ENCODE measurements at regions not wholly inside any gene's neighbourhood (a gene's known extent, or its start where the extent isn't known, plus 50 kb on each side); places are given as distances from the start of the nearest gene placed in this dataset.

GRCh38 chr10:112005044-112005443 lies 178.5 kb downstream of the GPAM start:
- Histone ChIP-seq H3K4me1 (no peaks in the 10 kb centered on the region), H3K4me3 (no peak overlapping the region), H3K27ac (no peak overlapping the region), H3K27me3 (no peaks in the 10 kb centered on the region), H3K36me3 (no peaks in the 10 kb centered on the region), H3K9me3 (no peaks in the 10 kb centered on the region)
- no peak for TF ChIP-seq POLR2A (IDR thresholded peaks at IDR 0.05)
- intact Hi-C loops (cut with DNase I; ENCODE audit: low total_unique reads), result no loop called here
- no peak for DNase-seq

DNA sequence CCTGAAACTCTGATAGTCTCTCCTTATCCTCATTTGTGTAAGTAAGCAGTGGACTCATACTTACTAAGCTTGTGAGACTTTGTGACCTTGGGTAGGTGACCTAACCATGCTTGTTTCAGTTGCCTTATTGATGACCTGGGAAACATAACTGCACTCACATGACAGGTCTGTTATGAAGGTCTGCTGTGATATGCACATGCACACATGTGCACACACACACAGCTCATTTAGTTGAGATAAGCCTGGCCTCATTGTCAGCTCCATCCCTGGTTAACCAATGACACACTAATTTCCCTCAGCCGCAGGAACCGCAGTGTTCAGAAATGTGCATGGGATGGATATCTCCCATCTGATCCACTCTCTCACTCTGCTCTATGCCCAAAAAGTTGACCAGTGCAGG lies 177.2 kb downstream of the GPAM start:
- Histone ChIP-seq H3K4me1 (no peaks in the 10 kb centered on the region), H3K27ac (no peak overlapping the region), H3K9me3 (no peaks in the 10 kb centered on the region), H3K36me3 (no peaks in the 10 kb centered on the region), H3K4me3 (no peak overlapping the region), H3K27me3 (no peaks in the 10 kb centered on the region)
- TF ChIP-seq POLR2A (IDR thresholded peaks at IDR 0.05), result no peak
- TF ChIP-seq CTCF (IDR thresholded peaks at IDR 0.05), result no peak
- intact Hi-C loops (cut with DNase I; ENCODE audit: low total_unique reads), result no loop called here
- no peak for DNase-seq

DNA sequence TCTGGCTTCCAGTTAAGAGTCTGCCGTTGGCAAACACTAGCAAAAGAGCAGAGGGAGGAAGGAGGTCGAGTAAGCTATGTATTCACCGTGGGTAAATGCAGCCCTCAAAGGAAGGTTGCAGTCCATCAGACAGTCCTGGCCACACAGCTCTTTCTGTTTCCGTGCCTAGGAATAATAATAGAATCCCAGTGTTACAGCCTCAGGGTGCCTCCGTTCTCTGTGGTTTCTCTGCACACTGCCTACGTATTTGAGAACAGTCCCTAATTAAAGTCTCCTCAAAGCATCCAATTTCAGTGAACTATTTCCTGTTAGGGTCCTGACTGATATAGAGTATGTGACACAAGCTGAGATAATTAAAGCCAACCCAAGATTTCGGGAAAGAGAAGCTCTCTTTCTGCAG lies 176.7 kb downstream of the GPAM start:
- no peak for DNase-seq
- H3K27ac ChIP-seq, result no peak overlapping the region
- no peak overlapping the region for H3K4me3 ChIP-seq
- no peaks in the 10 kb centered on the region for H3K36me3 ChIP-seq
- TF ChIP-seq POLR2A (IDR thresholded peaks at IDR 0.05), result no peak
- no peaks in the 10 kb centered on the region for H3K4me1 ChIP-seq
- intact Hi-C loops (cut with DNase I; ENCODE audit: low total_unique reads), result no loop called here
- H3K27me3 ChIP-seq, result no peaks in the 10 kb centered on the region
- H3K9me3 ChIP-seq, result no peaks in the 10 kb centered on the region

- no peak for DNase-seq
- H3K36me3 ChIP-seq, result no peaks in the 10 kb centered on the region
- H3K27me3 ChIP-seq, result no peaks in the 10 kb centered on the region
- no peak for TF ChIP-seq POLR2A (IDR thresholded peaks at IDR 0.05)
- TF ChIP-seq CTCF (IDR thresholded peaks at IDR 0.05), result no peak
- intact Hi-C loops (cut with DNase I; ENCODE audit: low total_unique reads), result no loop called here
- no peak overlapping the region for H3K27ac ChIP-seq
- H3K9me3 ChIP-seq, result no peaks in the 10 kb centered on the region
- no peaks in the 10 kb centered on the region for H3K4me1 ChIP-seq
- H3K4me3 ChIP-seq, result no peak overlapping the region
Measured at GRCh38 chr10:112022196-112022595, 161.4 kb downstream of the GPAM start.

DNA sequence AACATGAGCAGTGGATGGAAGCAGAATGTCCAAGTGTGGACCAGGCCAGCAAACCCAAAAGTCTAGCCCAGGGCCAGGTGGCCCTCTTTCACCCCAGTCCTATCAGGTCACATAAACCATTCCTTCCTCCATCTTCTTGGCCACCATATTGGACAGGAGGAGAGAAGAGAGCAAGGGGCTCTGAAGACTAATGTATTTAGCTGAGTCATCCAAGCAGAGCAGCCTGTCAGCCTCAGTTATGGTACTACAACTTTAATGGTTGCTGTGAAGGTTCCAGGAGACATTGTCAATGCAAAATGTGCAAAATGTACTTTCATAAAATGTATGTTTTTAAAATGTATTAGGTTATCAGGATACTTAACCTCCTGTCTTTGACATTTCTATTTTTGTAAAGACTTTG lies 159.5 kb downstream of the GPAM start:
- TF ChIP-seq CTCF (IDR thresholded peaks at IDR 0.05) (no peak), POLR2A (IDR thresholded peaks at IDR 0.05) (no peak)
- H3K9me3 ChIP-seq, result no peaks in the 10 kb centered on the region
- DNase-seq, result no peak
- H3K4me3 ChIP-seq, result no peak overlapping the region
- no peaks in the 10 kb centered on the region for H3K4me1 ChIP-seq
- no peaks in the 10 kb centered on the region for H3K27me3 ChIP-seq
- no peak overlapping the region for H3K27ac ChIP-seq
- no peaks in the 10 kb centered on the region for H3K36me3 ChIP-seq
- intact Hi-C loops (cut with DNase I; ENCODE audit: low total_unique reads), result no loop called here

DNA sequence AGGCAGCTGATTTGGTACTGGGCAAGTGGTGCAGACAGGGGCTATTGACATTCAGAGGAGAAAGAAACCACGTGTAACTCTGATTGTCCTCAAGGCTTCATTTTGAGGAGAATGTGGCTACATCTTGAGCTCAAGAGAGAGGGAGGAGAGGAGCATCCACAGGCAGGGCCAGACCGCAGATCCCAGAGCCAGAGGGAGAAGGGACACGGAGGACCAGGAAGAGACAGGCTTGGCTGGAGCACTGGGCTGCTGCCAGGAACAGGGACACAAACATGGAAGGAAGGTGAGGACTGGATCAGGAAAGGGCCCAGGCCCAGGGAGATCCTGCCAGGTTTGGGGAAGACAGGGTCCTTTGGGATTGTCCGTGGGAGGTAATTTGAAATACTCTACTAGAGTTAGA lies 158.3 kb downstream of the GPAM start:
- TF ChIP-seq CTCF (IDR thresholded peaks at IDR 0.05), result no peak
- no peak for TF ChIP-seq POLR2A (IDR thresholded peaks at IDR 0.05)
- DNase-seq, result no peak
- Histone ChIP-seq H3K27ac (no peak overlapping the region), H3K9me3 (no peaks in the 10 kb centered on the region), H3K4me3 (no peak overlapping the region), H3K27me3 (no peaks in the 10 kb centered on the region), H3K4me1 (no peaks in the 10 kb centered on the region), H3K36me3 (no peaks in the 10 kb centered on the region)
- intact Hi-C loops (cut with DNase I; ENCODE audit: low total_unique reads), result no loop called here
